Fibroblast of lung (primary cell): ENCODE measurements at regions not wholly inside any gene's neighbourhood (a gene's known extent, or its start where the extent isn't known, plus 50 kb on each side); places are given as distances from the start of the nearest gene placed in this dataset.

Experiments
- DNase-seq, 2 donors: peaks; one replicate each; pipeline versions ENCODE4 v3.0.0 to v3.0.0-alpha.2; 2010; ENCODE audit warnings: low read depth in 2 of 2
- H2AFZ ChIP-seq: 2 replicates; pipeline ENCODE4 v1.5.1; 2012; ENCODE audit warnings: low read length, control low read depth, inconsistent platforms
- H3K27ac ChIP-seq: 2 replicates; pipeline ENCODE4 v1.5.1; 2011; ENCODE audit warnings: low read length, control low read depth; ENCODE audit not compliant: insufficient read depth
- H3K27me3 ChIP-seq: 2 replicates; pipeline ENCODE4 v1.5.1; 2011; ENCODE audit warnings: mild to moderate bottlenecking, low read length; ENCODE audit not compliant: control insufficient read depth, insufficient read depth
- H3K36me3 ChIP-seq: 2 replicates; pipeline ENCODE4 v1.5.1; 2011; ENCODE audit warnings: low read length; ENCODE audit not compliant: control insufficient read depth, insufficient read depth
- H3K4me1 ChIP-seq: 2 replicates; pipeline ENCODE4 v1.5.1; 2011; ENCODE audit warnings: low read length; ENCODE audit not compliant: control insufficient read depth, insufficient read depth; ENCODE audit errors: extremely low read depth
- H3K4me2 ChIP-seq: 2 replicates; pipeline ENCODE4 v1.5.1; 2011; ENCODE audit warnings: low read length, control low read depth; ENCODE audit not compliant: insufficient read depth; ENCODE audit errors: extremely low read depth
- H3K4me3 ChIP-seq, 4 experiments: fragments of 200-600 bp in 1 of 4; sonication (generic) in 1 of 4; replicated peaks in 1 of 4; 2 replicates each; pipeline ENCODE4 v1.5.1; 2011 to 2016; ENCODE audit warnings: low read length in 4 of 4, low read depth in 3 of 4, mild to moderate bottlenecking in 3 of 4, control low read depth in 2 of 4, inconsistent platforms in 1 of 4, mixed read lengths in 1 of 4; ENCODE audit not compliant: insufficient read depth in 1 of 4; ENCODE audit errors: control extremely low read depth in 1 of 4
- H3K79me2 ChIP-seq: 2 replicates; pipeline ENCODE4 v1.5.1; 2012; ENCODE audit warnings: mild to moderate bottlenecking, low read length, inconsistent platforms; ENCODE audit not compliant: control insufficient read depth, insufficient read depth
- H3K9ac ChIP-seq: 2 replicates; pipeline ENCODE4 v1.5.1; 2011; ENCODE audit warnings: mild to moderate bottlenecking, low read length, control low read depth; ENCODE audit not compliant: insufficient read depth
- H3K9me3 ChIP-seq: 2 replicates; pipeline ENCODE4 v1.5.1; 2012; ENCODE audit warnings: low read depth, low read length; ENCODE audit not compliant: control insufficient read depth, insufficient read depth
- H4K20me1 ChIP-seq: 2 replicates; pipeline ENCODE4 v1.5.1; 2011; ENCODE audit warnings: low read length; ENCODE audit not compliant: control insufficient read depth, insufficient read depth; ENCODE audit errors: extremely low read depth
- CTCF ChIP-seq, 2 donors: IDR thresholded peaks in 1 of 2; conservative IDR thresholded peaks in 1 of 2; 1 replicate in 1 of 2; 2 replicates in 1 of 2; pipeline ENCODE4 v1.5.1; 2011 to 2012; ENCODE audit warnings: low read length in 2 of 2, control low read depth in 1 of 2, inconsistent platforms in 1 of 2, low read depth in 1 of 2, mild to moderate bottlenecking in 1 of 2
- EZH2 ChIP-seq: IDR thresholded peaks from 2 replicates; pipeline ENCODE4 v1.5.1; 2012; ENCODE audit warnings: low read length, control low read depth, mild to moderate bottlenecking; ENCODE audit errors: missing control alignments

- no peak for DNase-seq
- Histone ChIP-seq H3K27ac (no peak overlapping the region), H3K9me3 (no peaks in the 10 kb centered on the region), H4K20me1 (no peaks in the 10 kb centered on the region), H2AFZ (no peak overlapping the region), H3K27me3 (no peaks in the 10 kb centered on the region), H3K4me1 (no peaks in the 10 kb centered on the region), H3K9ac (no peak overlapping the region), H3K4me2 (no peak overlapping the region), H3K4me3 (no peak overlapping the region), H3K36me3 (no peaks in the 10 kb centered on the region), H3K79me2 (no peaks in the 10 kb centered on the region)
- no peak for TF ChIP-seq EZH2
- no peak for TF ChIP-seq CTCF (conservative IDR thresholded peaks at IDR 0.05 in 1 of 2, IDR thresholded peaks at IDR 0.05 in 1 of 2; ENCODE audit: low read depth in 1 of 2, low read length in 2 of 2)
Measured at GRCh38 chr3:146889626-146890025, 284.5 kb upstream of the PLSCR5 start.

GRCh38 chr3:146888176-146888575, 283.0 kb upstream of the PLSCR5 start:
- Histone ChIP-seq H3K79me2 (no peaks in the 10 kb centered on the region), H3K27me3 (no peaks in the 10 kb centered on the region), H4K20me1 (no peaks in the 10 kb centered on the region), H3K9me3 (no peaks in the 10 kb centered on the region), H3K4me3 (no peak overlapping the region), H3K4me2 (no peak overlapping the region), H3K4me1 (no peaks in the 10 kb centered on the region), H2AFZ (no peak overlapping the region), H3K36me3 (no peaks in the 10 kb centered on the region), H3K9ac (no peak overlapping the region), H3K27ac (no peak overlapping the region)
- no peak for DNase-seq
- no peak for TF ChIP-seq EZH2
- TF ChIP-seq CTCF (conservative IDR thresholded peaks at IDR 0.05 in 1 of 2, IDR thresholded peaks at IDR 0.05 in 1 of 2; ENCODE audit: low read depth in 1 of 2, low read length in 2 of 2): no peak

GRCh38 chr3:146884721-146885120, 279.6 kb upstream of the PLSCR5 start:
- Histone ChIP-seq H2AFZ (no peak overlapping the region), H3K4me2 (no peak overlapping the region)
- TF ChIP-seq CTCF (conservative IDR thresholded peaks at IDR 0.05 in 1 of 2, IDR thresholded peaks at IDR 0.05 in 1 of 2; ENCODE audit: low read depth in 1 of 2, low read length in 2 of 2): no peak
- no peak for TF ChIP-seq EZH2

More at GRCh38 chr3:146884721-146885120, 279.6 kb upstream of the PLSCR5 start:
- Histone ChIP-seq H3K9ac (no peak overlapping the region), H4K20me1 (no peaks in the 10 kb centered on the region), H3K4me3 (no peak overlapping the region), H3K79me2 (no peaks in the 10 kb centered on the region), H3K27me3 (no peaks in the 10 kb centered on the region), H3K4me1 (no peaks in the 10 kb centered on the region), H3K9me3 (no peaks in the 10 kb centered on the region), H3K27ac (no peak overlapping the region), H3K36me3 (no peaks in the 10 kb centered on the region)
- no peak for DNase-seq
